Mammary epithelial cell (primary cell): ENCODE measurements at regions not wholly inside any gene's neighbourhood (a gene's known extent, or its start where the extent isn't known, plus 50 kb on each side); places are given as distances from the start of the nearest gene placed in this dataset.

Experiments used
- EZH2 ChIP-seq: IDR thresholded peaks from 2 replicates; pipeline ENCODE4 v1.6.1; 2012; ENCODE audit warnings: low read length, inconsistent platforms, borderline replicate concordance
- TF ChIP-seq, protein P1 (sequence below), 2 donors: IDR thresholded peaks in 1 of 2; conservative IDR thresholded peaks in 1 of 2; 2 replicates each; pipeline ENCODE4 v1.5.1; 2011 to 2012; ENCODE audit warnings: inconsistent platforms in 2 of 2, low read length in 2 of 2, mild to moderate bottlenecking in 2 of 2, control low read depth in 1 of 2, low read depth in 1 of 2; ENCODE audit not compliant: insufficient read depth in 1 of 2; ENCODE audit errors: extremely low read depth in 1 of 2

DNA sequence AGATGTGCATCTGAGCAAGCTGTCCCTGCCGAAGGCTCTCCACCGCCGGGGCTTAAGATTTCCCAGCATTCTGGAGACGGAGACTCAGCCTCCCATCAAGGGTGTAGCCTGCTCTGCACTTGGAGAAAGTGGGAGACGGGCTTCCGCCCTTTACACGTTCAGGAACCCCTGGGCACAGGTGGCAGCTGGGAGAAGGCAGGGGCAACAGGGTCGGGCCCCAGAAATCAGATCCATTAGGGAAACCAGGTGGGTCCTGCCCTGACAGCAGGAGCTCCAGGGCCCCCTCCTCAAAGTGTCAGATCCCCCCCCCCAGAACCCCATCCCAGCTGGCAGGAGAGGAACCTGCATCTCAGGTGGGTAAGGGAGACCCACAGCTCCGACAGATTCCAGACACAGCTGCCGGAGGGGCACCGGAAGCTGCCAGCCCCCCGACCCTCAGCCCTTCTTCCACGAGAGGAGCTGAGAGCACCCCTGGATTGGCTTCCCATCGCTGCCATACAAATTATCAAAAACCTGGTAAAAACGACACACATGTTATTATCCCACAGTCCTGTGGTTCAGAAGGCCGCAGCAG is 236.6 kb downstream of the NPHP4 start:
- TF ChIP-seq, protein P1, sequence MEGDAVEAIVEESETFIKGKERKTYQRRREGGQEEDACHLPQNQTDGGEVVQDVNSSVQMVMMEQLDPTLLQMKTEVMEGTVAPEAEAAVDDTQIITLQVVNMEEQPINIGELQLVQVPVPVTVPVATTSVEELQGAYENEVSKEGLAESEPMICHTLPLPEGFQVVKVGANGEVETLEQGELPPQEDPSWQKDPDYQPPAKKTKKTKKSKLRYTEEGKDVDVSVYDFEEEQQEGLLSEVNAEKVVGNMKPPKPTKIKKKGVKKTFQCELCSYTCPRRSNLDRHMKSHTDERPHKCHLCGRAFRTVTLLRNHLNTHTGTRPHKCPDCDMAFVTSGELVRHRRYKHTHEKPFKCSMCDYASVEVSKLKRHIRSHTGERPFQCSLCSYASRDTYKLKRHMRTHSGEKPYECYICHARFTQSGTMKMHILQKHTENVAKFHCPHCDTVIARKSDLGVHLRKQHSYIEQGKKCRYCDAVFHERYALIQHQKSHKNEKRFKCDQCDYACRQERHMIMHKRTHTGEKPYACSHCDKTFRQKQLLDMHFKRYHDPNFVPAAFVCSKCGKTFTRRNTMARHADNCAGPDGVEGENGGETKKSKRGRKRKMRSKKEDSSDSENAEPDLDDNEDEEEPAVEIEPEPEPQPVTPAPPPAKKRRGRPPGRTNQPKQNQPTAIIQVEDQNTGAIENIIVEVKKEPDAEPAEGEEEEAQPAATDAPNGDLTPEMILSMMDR (conservative IDR thresholded peaks at IDR 0.05 in 1 of 2, IDR thresholded peaks at IDR 0.05 in 1 of 2; ENCODE audit: extremely low read depth in 1 of 2, insufficient read depth in 1 of 2, low read depth in 1 of 2, low read length in 2 of 2): no peak
- no peak for TF ChIP-seq EZH2
